ENCODE measurements at regions not wholly inside any gene's neighbourhood (a gene's known extent, or its start where the extent isn't known, plus 50 kb on each side); places are given as distances from the start of the nearest gene placed in this dataset.

- TF ChIP-seq CTCF (IDR thresholded peaks at IDR 0.05; ENCODE audit: insufficient read depth, low read depth, low read length), result no peak
- no peak for DNase-seq (ENCODE audit: low read depth)
- no peak overlapping the region for H3K4me3 ChIP-seq (ENCODE audit: low read depth, low read length)
Observed at GRCh38 chr4:181319629-181320028, 923.6 kb upstream of the TENM3 start.

- no peak overlapping the region for H3K4me3 ChIP-seq (ENCODE audit: low read depth, low read length)
- DNase-seq (ENCODE audit: low read depth), result no peak
- no peak for TF ChIP-seq CTCF (IDR thresholded peaks at IDR 0.05; ENCODE audit: insufficient read depth, low read depth, low read length)
Observed at GRCh38 chr4:181323061-181323460, 920.1 kb upstream of the TENM3 start.

GRCh38 chr4:181330654-181331201 lies 912.5 kb upstream of the TENM3 start:
- no peak for TF ChIP-seq CTCF (IDR thresholded peaks at IDR 0.05; ENCODE audit: insufficient read depth, low read depth, low read length)
- no peak overlapping the region for H3K4me3 ChIP-seq (ENCODE audit: low read depth, low read length)
- DNase-seq (ENCODE audit: low read depth), result no peak

GRCh38 chr4:181331214-181331613 lies 912.0 kb upstream of the TENM3 start:
- TF ChIP-seq CTCF (IDR thresholded peaks at IDR 0.05; ENCODE audit: insufficient read depth, low read depth, low read length), result no peak
- no peak overlapping the region for H3K4me3 ChIP-seq (ENCODE audit: low read depth, low read length)
- no peak for DNase-seq (ENCODE audit: low read depth)

- TF ChIP-seq CTCF (IDR thresholded peaks at IDR 0.05; ENCODE audit: insufficient read depth, low read depth, low read length), result no peak
- no peak overlapping the region for H3K4me3 ChIP-seq (ENCODE audit: low read depth, low read length)
- no peak for DNase-seq (ENCODE audit: low read depth)
Observed at GRCh38 chr4:181345931-181346330, 897.3 kb upstream of the TENM3 start.

- no peak overlapping the region for H3K4me3 ChIP-seq (ENCODE audit: low read depth, low read length)
Observed at GRCh38 chr4:181350615-181351415, 892.4 kb upstream of the TENM3 start.

More at GRCh38 chr4:181350615-181351415, 892.4 kb upstream of the TENM3 start:
- no peak for DNase-seq (ENCODE audit: low read depth)
- TF ChIP-seq CTCF (IDR thresholded peaks at IDR 0.05; ENCODE audit: insufficient read depth, low read depth, low read length), result no peak
